ENCODE measurements at regions not wholly inside any gene's neighbourhood (a gene's known extent, or its start where the extent isn't known, plus 50 kb on each side); places are given as distances from the start of the nearest gene placed in this dataset.
A peak's percentile ranks its signal among the peaks of the same experiment; 100 is the strongest.
"Not testable (repeated sequence)": the region's sequence is repeated elsewhere in the genome, so short reads cannot be mapped to it uniquely, and the experiment has no call there.

GRCh38 chr9:104386425-104387069 is 117.5 kb upstream of the OR13F1 start:
- CTCF ChIA-PET, result interaction anchor here (0.5 to 2.4 kb wide), 24 partner anchors 9 to 1755 kb away, joined by 3 to 48 read pairs (median 3); no protein-coding TSS in a partner anchor
- no peak overlapping the region for H3K27ac ChIP-seq
- peak; percentile 94 for TF ChIP-seq CTCF (conservative IDR thresholded peaks at IDR 0.05; ENCODE audit: low read depth)
- DNase-seq (ENCODE audit: low spot score), result peak; percentile 64
- POLR2A ChIA-PET (ENCODE audit: low non-redundant PET), result no interaction called here

GRCh38 chr9:104388071-104388470 is 116.0 kb upstream of the OR13F1 start:
- ChIA-PET CTCF (interaction anchor here (0.6 kb wide), 1 partner anchor 106 kb away, joined by 3 read pairs; no protein-coding TSS in a partner anchor), POLR2A (ENCODE audit: low non-redundant PET) (interaction anchor here (0.6 kb wide), 1 partner anchor 472 kb away, joined by 11 read pairs; no protein-coding TSS in a partner anchor)
- H3K27ac ChIP-seq, result no peak overlapping the region
- no peak for DNase-seq (ENCODE audit: low spot score)
- no peak for TF ChIP-seq CTCF (conservative IDR thresholded peaks at IDR 0.05; ENCODE audit: low read depth)

GRCh38 chr9:104389341-104389740 is 114.7 kb upstream of the OR13F1 start:
- H3K27ac ChIP-seq, result no peak overlapping the region
- CTCF ChIA-PET, result interaction anchor here (1.2 kb wide), 1 partner anchor 213 kb away, joined by 3 read pairs; no protein-coding TSS in a partner anchor

GRCh38 chr9:104394901-104395300 is 109.2 kb upstream of the OR13F1 start:
- H3K27ac ChIP-seq; POLR2A ChIA-PET (ENCODE audit: low non-redundant PET); DNase-seq (ENCODE audit: low spot score): not testable (repeated sequence)
- CTCF ChIA-PET, result interaction anchor here (1.2 kb wide), 1 partner anchor 209 kb away, joined by 3 read pairs; no protein-coding TSS in a partner anchor

More at GRCh38 chr9:104389341-104389740, 114.7 kb upstream of the OR13F1 start:
- POLR2A ChIA-PET (ENCODE audit: low non-redundant PET), result no interaction called here
- no peak for TF ChIP-seq CTCF (conservative IDR thresholded peaks at IDR 0.05; ENCODE audit: low read depth)
- no peak for DNase-seq (ENCODE audit: low spot score)

GRCh38 chr9:104412238-104412637 is 91.8 kb upstream of the OR13F1 start:
- no peak for DNase-seq (ENCODE audit: low spot score)
- no peak overlapping the region for H3K27ac ChIP-seq
- no peak for TF ChIP-seq CTCF (conservative IDR thresholded peaks at IDR 0.05; ENCODE audit: low read depth)
- POLR2A ChIA-PET (ENCODE audit: low non-redundant PET), result no interaction called here
- CTCF ChIA-PET, result interaction anchor here (0.7 kb wide), 1 partner anchor 15 kb away, joined by 4 read pairs; no protein-coding TSS in a partner anchor

GRCh38 chr9:104416470-104416869 is 87.6 kb upstream of the OR13F1 start:
- DNase-seq (ENCODE audit: low spot score), result no peak
- ChIA-PET CTCF (no interaction called here), POLR2A (ENCODE audit: low non-redundant PET) (no interaction called here)
- no peak overlapping the region for H3K27ac ChIP-seq
- TF ChIP-seq CTCF (conservative IDR thresholded peaks at IDR 0.05; ENCODE audit: low read depth), result no peak

GRCh38 chr9:104417296-104417695 is 86.8 kb upstream of the OR13F1 start:
- no peak for TF ChIP-seq CTCF (conservative IDR thresholded peaks at IDR 0.05; ENCODE audit: low read depth)
- H3K27ac ChIP-seq, result no peak overlapping the region
- POLR2A ChIA-PET (ENCODE audit: low non-redundant PET), result no interaction called here
- DNase-seq (ENCODE audit: low spot score), result no peak
- CTCF ChIA-PET, result no interaction called here
